Fibroblast of lung (primary cell): ENCODE measurements at regions not wholly inside any gene's neighbourhood (a gene's known extent, or its start where the extent isn't known, plus 50 kb on each side); places are given as distances from the start of the nearest gene placed in this dataset.
A peak's percentile ranks its signal among the peaks of the same experiment; 100 is the strongest.

ENCODE experiments used
- DNase-seq, 2 donors: peaks; one replicate each; pipeline versions ENCODE4 v3.0.0 to v3.0.0-alpha.2; 2010; ENCODE audit warnings: low read depth in 2 of 2
- H2AFZ ChIP-seq: 2 replicates; pipeline ENCODE4 v1.5.1; 2012; ENCODE audit warnings: low read length, control low read depth, inconsistent platforms
- H3K27ac ChIP-seq: 2 replicates; pipeline ENCODE4 v1.5.1; 2011; ENCODE audit warnings: low read length, control low read depth; ENCODE audit not compliant: insufficient read depth
- H3K27me3 ChIP-seq: 2 replicates; pipeline ENCODE4 v1.5.1; 2011; ENCODE audit warnings: mild to moderate bottlenecking, low read length; ENCODE audit not compliant: control insufficient read depth, insufficient read depth
- H3K36me3 ChIP-seq: 2 replicates; pipeline ENCODE4 v1.5.1; 2011; ENCODE audit warnings: low read length; ENCODE audit not compliant: control insufficient read depth, insufficient read depth
- H3K4me1 ChIP-seq: 2 replicates; pipeline ENCODE4 v1.5.1; 2011; ENCODE audit warnings: low read length; ENCODE audit not compliant: control insufficient read depth, insufficient read depth; ENCODE audit errors: extremely low read depth
- H3K4me2 ChIP-seq: 2 replicates; pipeline ENCODE4 v1.5.1; 2011; ENCODE audit warnings: low read length, control low read depth; ENCODE audit not compliant: insufficient read depth; ENCODE audit errors: extremely low read depth
- H3K4me3 ChIP-seq, 4 experiments: fragments of 200-600 bp in 1 of 4; sonication (generic) in 1 of 4; replicated peaks in 1 of 4; 2 replicates each; pipeline ENCODE4 v1.5.1; 2011 to 2016; ENCODE audit warnings: low read length in 4 of 4, low read depth in 3 of 4, mild to moderate bottlenecking in 3 of 4, control low read depth in 2 of 4, inconsistent platforms in 1 of 4, mixed read lengths in 1 of 4; ENCODE audit not compliant: insufficient read depth in 1 of 4; ENCODE audit errors: control extremely low read depth in 1 of 4
- H3K79me2 ChIP-seq: 2 replicates; pipeline ENCODE4 v1.5.1; 2012; ENCODE audit warnings: mild to moderate bottlenecking, low read length, inconsistent platforms; ENCODE audit not compliant: control insufficient read depth, insufficient read depth
- H3K9ac ChIP-seq: 2 replicates; pipeline ENCODE4 v1.5.1; 2011; ENCODE audit warnings: mild to moderate bottlenecking, low read length, control low read depth; ENCODE audit not compliant: insufficient read depth
- H3K9me3 ChIP-seq: 2 replicates; pipeline ENCODE4 v1.5.1; 2012; ENCODE audit warnings: low read depth, low read length; ENCODE audit not compliant: control insufficient read depth, insufficient read depth
- H4K20me1 ChIP-seq: 2 replicates; pipeline ENCODE4 v1.5.1; 2011; ENCODE audit warnings: low read length; ENCODE audit not compliant: control insufficient read depth, insufficient read depth; ENCODE audit errors: extremely low read depth
- EZH2 ChIP-seq: IDR thresholded peaks from 2 replicates; pipeline ENCODE4 v1.5.1; 2012; ENCODE audit warnings: low read length, control low read depth, mild to moderate bottlenecking; ENCODE audit errors: missing control alignments
- TF ChIP-seq, protein P1 (sequence below), 2 donors: IDR thresholded peaks in 1 of 2; conservative IDR thresholded peaks in 1 of 2; 1 replicate in 1 of 2; 2 replicates in 1 of 2; pipeline ENCODE4 v1.5.1; 2011 to 2012; ENCODE audit warnings: low read length in 2 of 2, control low read depth in 1 of 2, inconsistent platforms in 1 of 2, low read depth in 1 of 2, mild to moderate bottlenecking in 1 of 2

DNA sequence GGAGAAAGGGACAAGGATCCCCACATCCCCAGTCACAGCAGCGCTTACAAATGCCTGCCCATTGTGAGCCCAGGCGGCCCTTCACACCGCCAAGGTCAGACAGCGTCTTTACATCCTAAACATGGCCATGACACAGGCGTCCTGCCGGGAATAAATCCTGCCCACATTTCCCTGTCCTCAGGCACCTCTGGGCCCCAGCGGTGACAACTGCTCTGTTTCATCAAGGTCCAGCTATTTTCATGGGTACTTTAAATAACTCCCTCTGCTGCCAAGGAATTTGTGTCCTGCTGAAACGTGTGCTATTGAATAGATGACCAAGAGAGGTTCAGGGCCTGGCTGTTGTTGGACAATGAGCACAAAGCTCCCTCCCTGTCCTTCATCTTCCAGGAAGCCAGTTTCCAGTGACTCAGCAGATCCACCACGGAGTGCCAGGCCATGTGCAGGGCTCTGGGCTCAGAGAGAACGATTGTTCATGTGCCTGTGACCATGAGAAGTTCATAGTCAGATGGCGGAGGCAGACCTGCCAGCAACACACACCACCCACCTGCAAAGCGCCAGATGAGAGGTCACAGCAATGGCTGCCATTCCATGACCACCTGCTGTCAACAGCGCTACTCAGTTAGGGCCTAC is 195.8 kb downstream of the MATN1 start:
- Histone ChIP-seq H3K4me3 (no peak overlapping the region), H3K27ac (no peak overlapping the region), H3K4me2 (no peak overlapping the region), H3K4me1 (peaks cover 3% of the 10 kb centered on the region), H2AFZ (no peak overlapping the region), H3K9ac (no peak overlapping the region), H3K36me3 (no peaks in the 10 kb centered on the region), H4K20me1 (no peaks in the 10 kb centered on the region), H3K27me3 (no peaks in the 10 kb centered on the region), H3K79me2 (no peaks in the 10 kb centered on the region), H3K9me3 (no peaks in the 10 kb centered on the region)
- TF ChIP-seq EZH2 = no peak
- TF ChIP-seq, protein P1, sequence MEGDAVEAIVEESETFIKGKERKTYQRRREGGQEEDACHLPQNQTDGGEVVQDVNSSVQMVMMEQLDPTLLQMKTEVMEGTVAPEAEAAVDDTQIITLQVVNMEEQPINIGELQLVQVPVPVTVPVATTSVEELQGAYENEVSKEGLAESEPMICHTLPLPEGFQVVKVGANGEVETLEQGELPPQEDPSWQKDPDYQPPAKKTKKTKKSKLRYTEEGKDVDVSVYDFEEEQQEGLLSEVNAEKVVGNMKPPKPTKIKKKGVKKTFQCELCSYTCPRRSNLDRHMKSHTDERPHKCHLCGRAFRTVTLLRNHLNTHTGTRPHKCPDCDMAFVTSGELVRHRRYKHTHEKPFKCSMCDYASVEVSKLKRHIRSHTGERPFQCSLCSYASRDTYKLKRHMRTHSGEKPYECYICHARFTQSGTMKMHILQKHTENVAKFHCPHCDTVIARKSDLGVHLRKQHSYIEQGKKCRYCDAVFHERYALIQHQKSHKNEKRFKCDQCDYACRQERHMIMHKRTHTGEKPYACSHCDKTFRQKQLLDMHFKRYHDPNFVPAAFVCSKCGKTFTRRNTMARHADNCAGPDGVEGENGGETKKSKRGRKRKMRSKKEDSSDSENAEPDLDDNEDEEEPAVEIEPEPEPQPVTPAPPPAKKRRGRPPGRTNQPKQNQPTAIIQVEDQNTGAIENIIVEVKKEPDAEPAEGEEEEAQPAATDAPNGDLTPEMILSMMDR (conservative IDR thresholded peaks at IDR 0.05 in 1 of 2, IDR thresholded peaks at IDR 0.05 in 1 of 2; ENCODE audit: low read depth in 1 of 2, low read length in 2 of 2) = no peak
- peak in 1 of 2 donors; percentile 17 for DNase-seq

DNA sequence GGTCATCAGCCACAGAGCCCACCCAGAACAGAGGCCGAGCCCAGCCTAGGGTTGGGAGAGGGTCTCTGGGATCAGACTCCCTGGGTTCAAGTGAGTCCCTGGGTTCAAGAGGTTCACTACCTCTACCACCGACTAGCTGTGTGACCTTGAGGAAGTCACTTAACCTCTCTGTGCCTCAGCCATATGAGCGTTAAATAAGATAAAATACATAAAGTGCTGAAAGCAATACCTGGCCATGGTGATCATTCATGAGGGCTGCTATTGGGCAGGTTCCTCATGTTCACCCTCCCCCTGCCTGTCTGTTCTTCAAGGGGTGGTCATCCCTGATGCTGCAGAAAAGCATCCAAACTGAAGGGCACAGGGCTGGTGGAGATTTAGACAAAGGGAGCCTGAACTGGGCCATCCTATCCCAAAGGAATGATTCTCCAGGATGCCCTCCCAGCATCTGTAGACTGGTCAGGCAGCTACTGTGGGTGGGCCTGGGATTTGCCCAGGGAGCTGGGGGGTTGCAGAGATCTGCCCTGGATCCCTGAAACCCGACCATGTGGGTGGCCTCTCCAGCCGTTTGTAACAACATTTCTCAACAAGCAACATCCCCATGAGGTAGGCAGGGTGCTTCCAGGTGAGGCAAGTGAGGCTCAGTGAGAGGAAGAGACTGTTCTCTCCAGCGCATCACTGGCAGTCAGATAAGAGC is 196.6 kb downstream of the MATN1 start:
- no peaks in the 10 kb centered on the region for H4K20me1 ChIP-seq
- no peak overlapping the region for H2AFZ ChIP-seq
- H3K27me3 ChIP-seq = no peaks in the 10 kb centered on the region
- no peak overlapping the region for H3K4me2 ChIP-seq
- H3K4me1 ChIP-seq = peaks cover 3% of the 10 kb centered on the region
- H3K9ac ChIP-seq = no peak overlapping the region
- no peaks in the 10 kb centered on the region for H3K9me3 ChIP-seq
- no peaks in the 10 kb centered on the region for H3K36me3 ChIP-seq
- no peak for DNase-seq
- no peak for TF ChIP-seq EZH2
- TF ChIP-seq, protein P1 (conservative IDR thresholded peaks at IDR 0.05 in 1 of 2, IDR thresholded peaks at IDR 0.05 in 1 of 2; ENCODE audit: low read depth in 1 of 2, low read length in 2 of 2) = no peak
- H3K4me3 ChIP-seq = no peak overlapping the region
- H3K27ac ChIP-seq = no peak overlapping the region
- no peaks in the 10 kb centered on the region for H3K79me2 ChIP-seq

DNA sequence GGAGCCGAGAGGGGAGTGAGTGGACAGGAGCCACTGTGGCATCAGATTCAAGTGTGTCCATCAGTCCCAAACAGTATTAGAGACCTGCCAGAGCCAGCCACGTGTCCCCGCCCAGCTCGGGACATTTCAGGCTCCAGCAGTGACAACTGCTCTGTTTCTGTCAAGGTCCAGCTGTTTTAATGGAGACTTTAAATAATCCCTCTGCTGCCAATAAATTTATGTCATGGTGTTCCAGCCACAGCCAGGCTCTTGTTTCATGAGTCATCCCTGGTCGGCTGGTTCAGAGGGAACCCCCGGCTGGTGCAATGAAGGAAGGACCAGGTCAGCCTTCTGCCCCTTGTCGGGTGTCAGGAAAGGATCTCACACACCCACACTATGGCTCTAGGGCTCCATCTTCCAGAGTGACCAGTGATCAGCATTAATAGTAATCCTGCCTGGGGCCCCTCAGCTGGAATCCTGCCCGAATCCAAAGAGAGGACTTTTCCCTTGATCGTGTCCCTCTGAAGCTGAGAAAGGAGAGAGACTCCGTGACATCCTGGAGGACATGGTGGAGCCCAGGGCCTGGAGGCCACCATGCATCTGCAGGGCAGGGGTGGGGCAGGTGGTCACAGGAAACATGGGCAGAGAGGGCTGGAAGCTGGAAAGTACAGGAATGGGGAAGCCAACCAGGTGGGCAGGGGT is 197.3 kb downstream of the MATN1 start:
- no peak overlapping the region for H3K9ac ChIP-seq
- H3K4me3 ChIP-seq = no peak overlapping the region
- no peaks in the 10 kb centered on the region for H3K27me3 ChIP-seq
- DNase-seq = peak; percentile 64 to 80
- H2AFZ ChIP-seq = no peak overlapping the region
- no peaks in the 10 kb centered on the region for H3K9me3 ChIP-seq
- H3K27ac ChIP-seq = no peak overlapping the region
- H3K79me2 ChIP-seq = no peaks in the 10 kb centered on the region
- H3K4me2 ChIP-seq = no peak overlapping the region
- no peak for TF ChIP-seq EZH2
- TF ChIP-seq, protein P1 (conservative IDR thresholded peaks at IDR 0.05 in 1 of 2, IDR thresholded peaks at IDR 0.05 in 1 of 2; ENCODE audit: low read depth in 1 of 2, low read length in 2 of 2) = no peak
- no peaks in the 10 kb centered on the region for H3K36me3 ChIP-seq
- H4K20me1 ChIP-seq = no peaks in the 10 kb centered on the region
- peaks cover 3% of the 10 kb centered on the region for H3K4me1 ChIP-seq
